ENCODE measurements at regions not wholly inside any gene's neighbourhood (a gene's known extent, or its start where the extent isn't known, plus 50 kb on each side); places are given as distances from the start of the nearest gene placed in this dataset.

- TF ChIP-seq ZNF331 (CRISPR knock-in tag; IDR thresholded peaks at IDR 0.05): no peak
- no peak for TF ChIP-seq ZNF547 (CRISPR knock-in tag; IDR thresholded peaks at IDR 0.05)
- no peak for TF ChIP-seq POLR2A (IDR thresholded peaks at IDR 0.05; ENCODE audit: insufficient read depth in 1 of 2, low read depth in 2 of 2, low read length in 2 of 2)
- no peak for TF ChIP-seq KDM5A (IDR thresholded peaks at IDR 0.05; ENCODE audit: borderline replicate concordance, low read length)
- TF ChIP-seq TEAD3 (CRISPR knock-in tag; optimal IDR thresholded peaks at IDR 0.05; ENCODE audit: borderline replicate concordance): no peak
- H3K27me3 ChIP-seq (ENCODE audit: control insufficient read depth in 1 of 2, insufficient read depth in 2 of 2, low read length in 2 of 2): no peaks in the 10 kb centered on the region
- no peak overlapping the region for H2AFZ ChIP-seq (ENCODE audit: low read length)
- H4K20me1 ChIP-seq (ENCODE audit: insufficient read depth, low read length): no peaks in the 10 kb centered on the region
- H3K79me2 ChIP-seq (ENCODE audit: insufficient read depth, low read length): no peaks in the 10 kb centered on the region
- DNase-seq (ENCODE audit: low spot score) (no peak), ATAC-seq (no peak), FAIRE-seq (no peak)
- no peak overlapping the region for H3K9ac ChIP-seq (ENCODE audit: insufficient read depth, low read depth, low read length)
- 0 out of 2 replicates have a peak, but pooled peaks cover 5% of the 10 kb centered on the region for H3K4me1 ChIP-seq (ENCODE audit: insufficient read depth, low read length)
- no peaks in the 10 kb centered on the region for H3K36me3 ChIP-seq (replicated peaks in 1 of 2; ENCODE audit: control insufficient read depth in 1 of 2, insufficient read depth in 2 of 2, low read length in 2 of 2)
- no peak overlapping the region for H3K27ac ChIP-seq (ENCODE audit: extremely low read length, insufficient read depth, low read length)
- H3K4me2 ChIP-seq (ENCODE audit: low read depth, low read length): no peak overlapping the region
- no peak overlapping the region for H3K4me3 ChIP-seq (replicated peaks in 1 of 3; ENCODE audit: insufficient read depth in 1 of 3, low read depth in 2 of 3, low read length in 3 of 3)
- no TSS peak for BruUV-seq (replicated peaks)
- ChIA-PET CTCF (ENCODE audit: low intra/inter-chr PET ratio, low total read pairs) (no interaction called here), POLR2A (no interaction called here)
- intact Hi-C loops (cut with micrococcal nuclease; ENCODE audit: unreplicated experiment): no loop called here
- no peaks in the 10 kb centered on the region for H3K9me3 ChIP-seq (ENCODE audit: low read length)
- WGBS (ENCODE audit: low lambda C conversion rate): 65% methylated on average over 3 of the region's 3 CpGs
- in situ Hi-C loops (cut with HindIII; ENCODE audit: extremely low pct_ligation_motif_present, low pct_unique_long_range_greater_than_20kb): no loop called here
These were observed 136.5 kb upstream of the FNDC3A start for GRCh38 chr13:48839171-48839570.

- no peaks in the 10 kb centered on the region for H3K36me3 ChIP-seq (replicated peaks in 1 of 2; ENCODE audit: control insufficient read depth in 1 of 2, insufficient read depth in 2 of 2, low read length in 2 of 2)
- H3K4me2 ChIP-seq (ENCODE audit: low read depth, low read length): no peak overlapping the region
- CTCF ChIA-PET (ENCODE audit: low intra/inter-chr PET ratio, low total read pairs): no interaction called here
- H3K27ac ChIP-seq (ENCODE audit: extremely low read length, insufficient read depth, low read length): no peak overlapping the region
- no peaks in the 10 kb centered on the region for H3K79me2 ChIP-seq (ENCODE audit: insufficient read depth, low read length)
- TF ChIP-seq FOXP1 (IDR thresholded peaks at IDR 0.05) (no peak), FOXP1 (CRISPR knock-in tag; IDR thresholded peaks at IDR 0.05) (no peak), ZNF101 (CRISPR knock-in tag; IDR thresholded peaks at IDR 0.05; ENCODE audit: borderline replicate concordance, low read depth) (no peak), ADNP (CRISPR knock-in tag; IDR thresholded peaks at IDR 0.05) (no peak), NFKBIZ (CRISPR knock-in tag; IDR thresholded peaks at IDR 0.05) (no peak), TCF12 (IDR thresholded peaks at IDR 0.05) (no peak), TCF12 (CRISPR knock-in tag; IDR thresholded peaks at IDR 0.05) (no peak), ATRX (CRISPR knock-in tag; IDR thresholded peaks at IDR 0.05; ENCODE audit: borderline replicate concordance) (no peak), DZIP1 (CRISPR knock-in tag; IDR thresholded peaks at IDR 0.05) (no peak), MED13 (CRISPR knock-in tag; IDR thresholded peaks at IDR 0.05) (no peak), ZNF496 (CRISPR knock-in tag; IDR thresholded peaks at IDR 0.05; ENCODE audit: insufficient replicate concordance) (no peak)
- TF ChIP-seq, protein P1, sequence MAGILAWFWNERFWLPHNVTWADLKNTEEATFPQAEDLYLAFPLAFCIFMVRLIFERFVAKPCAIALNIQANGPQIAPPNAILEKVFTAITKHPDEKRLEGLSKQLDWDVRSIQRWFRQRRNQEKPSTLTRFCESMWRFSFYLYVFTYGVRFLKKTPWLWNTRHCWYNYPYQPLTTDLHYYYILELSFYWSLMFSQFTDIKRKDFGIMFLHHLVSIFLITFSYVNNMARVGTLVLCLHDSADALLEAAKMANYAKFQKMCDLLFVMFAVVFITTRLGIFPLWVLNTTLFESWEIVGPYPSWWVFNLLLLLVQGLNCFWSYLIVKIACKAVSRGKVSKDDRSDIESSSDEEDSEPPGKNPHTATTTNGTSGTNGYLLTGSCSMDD (CRISPR knock-in tag; IDR thresholded peaks at IDR 0.05): no peak
- no peak overlapping the region for H3K9ac ChIP-seq (ENCODE audit: insufficient read depth, low read depth, low read length)
- no peaks in the 10 kb centered on the region for H3K9me3 ChIP-seq (ENCODE audit: low read length)
- BruUV-seq (replicated peaks): no TSS peak
- no peak overlapping the region for H2AFZ ChIP-seq (ENCODE audit: low read length)
- H3K4me1 ChIP-seq (ENCODE audit: insufficient read depth, low read length): 0 out of 2 replicates have a peak, but pooled peaks cover 5% of the 10 kb centered on the region
- no peak overlapping the region for H3K4me3 ChIP-seq (replicated peaks in 1 of 3; ENCODE audit: insufficient read depth in 1 of 3, low read depth in 2 of 3, low read length in 3 of 3)
- intact Hi-C loops (cut with micrococcal nuclease; ENCODE audit: unreplicated experiment): no loop called here
- POLR2A ChIA-PET: no interaction called here
- DNase-seq (ENCODE audit: low spot score) (no peak), FAIRE-seq (no peak), ATAC-seq (no peak)
- WGBS (ENCODE audit: low lambda C conversion rate): 0% methylated on average over 1 of the region's 1 CpG
- no peaks in the 10 kb centered on the region for H3K27me3 ChIP-seq (ENCODE audit: control insufficient read depth in 1 of 2, insufficient read depth in 2 of 2, low read length in 2 of 2)
- in situ Hi-C loops (cut with HindIII; ENCODE audit: extremely low pct_ligation_motif_present, low pct_unique_long_range_greater_than_20kb): no loop called here
- H4K20me1 ChIP-seq (ENCODE audit: insufficient read depth, low read length): no peaks in the 10 kb centered on the region
These were observed 135.3 kb upstream of the FNDC3A start for GRCh38 chr13:48840366-48840765.

Measured in HepG2 (cell line).